Keratinocyte (primary cell): ENCODE measurements at regions not wholly inside any gene's neighbourhood (a gene's known extent, or its start where the extent isn't known, plus 50 kb on each side); places are given as distances from the start of the nearest gene placed in this dataset.

ENCODE experiments used
- EZH2 ChIP-seq: IDR thresholded peaks from one replicate; pipeline ENCODE4 v1.6.1; 2012; ENCODE audit warnings: inconsistent platforms, mild to moderate bottlenecking, low read length, moderate library complexity
- TF ChIP-seq, protein P1 (sequence below), 3 experiments: IDR thresholded peaks in 1 of 3; conservative IDR thresholded peaks in 1 of 3; optimal IDR thresholded peaks in 1 of 3; 2 replicates in 2 of 3; 3 replicates in 1 of 3; pipeline versions ENCODE3 to v1.5.1; 2011; ENCODE audit warnings: low read length in 3 of 3, mild to moderate bottlenecking in 3 of 3, moderate library complexity in 2 of 3, control low read depth in 1 of 3, inconsistent platforms in 1 of 3; ENCODE audit not compliant: insufficient read depth in 2 of 3; ENCODE audit errors: extremely low read depth in 1 of 3

DNA sequence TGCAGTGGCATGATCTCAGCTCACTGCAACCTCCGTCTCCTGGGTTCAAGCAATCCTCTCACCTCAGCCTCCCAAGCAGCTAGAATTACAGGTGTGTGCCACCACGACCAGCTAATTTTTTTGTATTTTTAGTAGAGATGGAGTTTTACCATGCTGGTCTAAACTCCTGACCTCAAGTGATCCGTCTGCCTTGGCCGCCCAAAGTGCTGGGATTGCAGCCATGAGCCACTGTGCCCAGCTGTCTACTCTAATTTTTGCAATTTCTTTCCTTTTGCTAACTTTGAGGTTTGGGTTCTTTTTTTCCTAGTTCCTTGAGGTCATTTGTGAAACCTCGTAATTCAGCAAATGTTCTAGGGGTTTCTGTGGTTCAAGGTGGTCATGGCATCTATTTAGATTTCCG lies 63.7 kb upstream of the PRLR start:
- TF ChIP-seq, protein P1, sequence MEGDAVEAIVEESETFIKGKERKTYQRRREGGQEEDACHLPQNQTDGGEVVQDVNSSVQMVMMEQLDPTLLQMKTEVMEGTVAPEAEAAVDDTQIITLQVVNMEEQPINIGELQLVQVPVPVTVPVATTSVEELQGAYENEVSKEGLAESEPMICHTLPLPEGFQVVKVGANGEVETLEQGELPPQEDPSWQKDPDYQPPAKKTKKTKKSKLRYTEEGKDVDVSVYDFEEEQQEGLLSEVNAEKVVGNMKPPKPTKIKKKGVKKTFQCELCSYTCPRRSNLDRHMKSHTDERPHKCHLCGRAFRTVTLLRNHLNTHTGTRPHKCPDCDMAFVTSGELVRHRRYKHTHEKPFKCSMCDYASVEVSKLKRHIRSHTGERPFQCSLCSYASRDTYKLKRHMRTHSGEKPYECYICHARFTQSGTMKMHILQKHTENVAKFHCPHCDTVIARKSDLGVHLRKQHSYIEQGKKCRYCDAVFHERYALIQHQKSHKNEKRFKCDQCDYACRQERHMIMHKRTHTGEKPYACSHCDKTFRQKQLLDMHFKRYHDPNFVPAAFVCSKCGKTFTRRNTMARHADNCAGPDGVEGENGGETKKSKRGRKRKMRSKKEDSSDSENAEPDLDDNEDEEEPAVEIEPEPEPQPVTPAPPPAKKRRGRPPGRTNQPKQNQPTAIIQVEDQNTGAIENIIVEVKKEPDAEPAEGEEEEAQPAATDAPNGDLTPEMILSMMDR (optimal IDR thresholded peaks at IDR 0.05 in 1 of 3, IDR thresholded peaks at IDR 0.05 in 1 of 3, conservative IDR thresholded peaks at IDR 0.05 in 1 of 3; ENCODE audit: extremely low read depth in 1 of 3, insufficient read depth in 2 of 3, low read length in 3 of 3), result no peak
- no peak for TF ChIP-seq EZH2
